GM12891 (cell line): ENCODE measurements at regions not wholly inside any gene's neighbourhood (a gene's known extent, or its start where the extent isn't known, plus 50 kb on each side); places are given as distances from the start of the nearest gene placed in this dataset.

Source experiments
- PAX5 ChIP-seq: IDR thresholded peaks from 2 replicates; pipeline ENCODE4 v1.6.1; 2011; ENCODE audit warnings: low read length, moderate library complexity, mild to moderate bottlenecking; ENCODE audit not compliant: insufficient read depth, severe bottlenecking
- POLR2A ChIP-seq: IDR thresholded peaks from 2 replicates; pipeline ENCODE4 v1.6.1; 2011; ENCODE audit warnings: low read depth, low read length, control low read depth
- TAF1 ChIP-seq: IDR thresholded peaks from 2 replicates; pipeline ENCODE4 v1.6.1; 2011; ENCODE audit warnings: low read depth, low read length, control low read depth

DNA sequence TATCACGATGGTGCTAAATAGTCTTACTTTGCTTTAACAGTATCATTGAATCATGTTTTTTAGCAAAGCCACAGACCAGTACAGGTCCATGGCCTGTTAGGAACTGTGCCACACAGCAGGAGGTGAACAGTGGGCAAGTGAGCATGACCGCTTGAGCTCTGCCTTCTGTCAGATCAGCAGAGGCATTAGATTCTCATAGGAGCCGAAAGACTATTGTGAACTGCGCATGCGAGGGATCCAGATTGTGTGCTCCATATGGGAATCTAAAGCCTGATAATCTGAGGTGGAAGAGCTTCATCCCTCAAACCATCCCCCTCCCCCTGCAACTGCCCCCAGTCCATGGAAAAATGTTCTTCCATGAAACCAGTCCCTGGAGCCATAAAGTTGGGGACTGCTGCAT, 102.3 kb upstream of the OSR1 start:
- no peak for TF ChIP-seq PAX5
- TF ChIP-seq POLR2A: no peak
- TF ChIP-seq TAF1: no peak
